Fibroblast of lung (primary cell): ENCODE measurements at regions not wholly inside any gene's neighbourhood (a gene's known extent, or its start where the extent isn't known, plus 50 kb on each side); places are given as distances from the start of the nearest gene placed in this dataset.
"Not testable (repeated sequence)": the region's sequence is repeated elsewhere in the genome, so short reads cannot be mapped to it uniquely, and the experiment has no call there.

Source experiments
- DNase-seq, 2 donors: peaks; one replicate each; pipeline versions ENCODE4 v3.0.0 to v3.0.0-alpha.2; 2010; ENCODE audit warnings: low read depth in 2 of 2
- H2AFZ ChIP-seq: 2 replicates; pipeline ENCODE4 v1.5.1; 2012; ENCODE audit warnings: low read length, control low read depth, inconsistent platforms
- H3K27ac ChIP-seq: 2 replicates; pipeline ENCODE4 v1.5.1; 2011; ENCODE audit warnings: low read length, control low read depth; ENCODE audit not compliant: insufficient read depth
- H3K27me3 ChIP-seq: 2 replicates; pipeline ENCODE4 v1.5.1; 2011; ENCODE audit warnings: mild to moderate bottlenecking, low read length; ENCODE audit not compliant: control insufficient read depth, insufficient read depth
- H3K36me3 ChIP-seq: 2 replicates; pipeline ENCODE4 v1.5.1; 2011; ENCODE audit warnings: low read length; ENCODE audit not compliant: control insufficient read depth, insufficient read depth
- H3K4me1 ChIP-seq: 2 replicates; pipeline ENCODE4 v1.5.1; 2011; ENCODE audit warnings: low read length; ENCODE audit not compliant: control insufficient read depth, insufficient read depth; ENCODE audit errors: extremely low read depth
- H3K4me2 ChIP-seq: 2 replicates; pipeline ENCODE4 v1.5.1; 2011; ENCODE audit warnings: low read length, control low read depth; ENCODE audit not compliant: insufficient read depth; ENCODE audit errors: extremely low read depth
- H3K4me3 ChIP-seq, 4 experiments: fragments of 200-600 bp in 1 of 4; sonication (generic) in 1 of 4; replicated peaks in 1 of 4; 2 replicates each; pipeline ENCODE4 v1.5.1; 2011 to 2016; ENCODE audit warnings: low read length in 4 of 4, low read depth in 3 of 4, mild to moderate bottlenecking in 3 of 4, control low read depth in 2 of 4, inconsistent platforms in 1 of 4, mixed read lengths in 1 of 4; ENCODE audit not compliant: insufficient read depth in 1 of 4; ENCODE audit errors: control extremely low read depth in 1 of 4
- H3K79me2 ChIP-seq: 2 replicates; pipeline ENCODE4 v1.5.1; 2012; ENCODE audit warnings: mild to moderate bottlenecking, low read length, inconsistent platforms; ENCODE audit not compliant: control insufficient read depth, insufficient read depth
- H3K9ac ChIP-seq: 2 replicates; pipeline ENCODE4 v1.5.1; 2011; ENCODE audit warnings: mild to moderate bottlenecking, low read length, control low read depth; ENCODE audit not compliant: insufficient read depth
- H3K9me3 ChIP-seq: 2 replicates; pipeline ENCODE4 v1.5.1; 2012; ENCODE audit warnings: low read depth, low read length; ENCODE audit not compliant: control insufficient read depth, insufficient read depth
- H4K20me1 ChIP-seq: 2 replicates; pipeline ENCODE4 v1.5.1; 2011; ENCODE audit warnings: low read length; ENCODE audit not compliant: control insufficient read depth, insufficient read depth; ENCODE audit errors: extremely low read depth
- CTCF ChIP-seq, 2 donors: IDR thresholded peaks in 1 of 2; conservative IDR thresholded peaks in 1 of 2; 1 replicate in 1 of 2; 2 replicates in 1 of 2; pipeline ENCODE4 v1.5.1; 2011 to 2012; ENCODE audit warnings: low read length in 2 of 2, control low read depth in 1 of 2, inconsistent platforms in 1 of 2, low read depth in 1 of 2, mild to moderate bottlenecking in 1 of 2
- EZH2 ChIP-seq: IDR thresholded peaks from 2 replicates; pipeline ENCODE4 v1.5.1; 2012; ENCODE audit warnings: low read length, control low read depth, mild to moderate bottlenecking; ENCODE audit errors: missing control alignments

GRCh38 chr5:135167634-135168033 is 133.6 kb upstream of the PITX1 start:
- Histone ChIP-seq H3K4me2 (no peak overlapping the region), H3K36me3 (no peaks in the 10 kb centered on the region), H2AFZ (no peak overlapping the region), H3K27ac (no peak overlapping the region), H3K9me3 (no peaks in the 10 kb centered on the region), H3K4me3 (no peak overlapping the region), H3K79me2 (no peaks in the 10 kb centered on the region), H3K4me1 (no peaks in the 10 kb centered on the region), H4K20me1 (no peaks in the 10 kb centered on the region), H3K27me3 (peaks cover 32% of the 10 kb centered on the region), H3K9ac (no peak overlapping the region)
- TF ChIP-seq EZH2 (no peak), CTCF (conservative IDR thresholded peaks at IDR 0.05 in 1 of 2, IDR thresholded peaks at IDR 0.05 in 1 of 2; ENCODE audit: low read depth in 1 of 2, low read length in 2 of 2) (no peak)
- DNase-seq, result no peak

GRCh38 chr5:135164873-135165614 is 131.0 kb upstream of the PITX1 start:
- not testable (repeated sequence) for DNase-seq, H3K4me1 ChIP-seq, H4K20me1 ChIP-seq, H3K9me3 ChIP-seq, H3K36me3 ChIP-seq, H3K27ac ChIP-seq, H3K4me3 ChIP-seq, H3K9ac ChIP-seq, H3K79me2 ChIP-seq, H3K4me2 ChIP-seq, H2AFZ ChIP-seq
- peaks cover 27% of the 10 kb centered on the region for H3K27me3 ChIP-seq

- H3K36me3 ChIP-seq, result no peaks in the 10 kb centered on the region
- H3K27me3 ChIP-seq, result peaks cover 25% of the 10 kb centered on the region
- no peaks in the 10 kb centered on the region for H3K9me3 ChIP-seq
- TF ChIP-seq EZH2 (no peak), CTCF (conservative IDR thresholded peaks at IDR 0.05 in 1 of 2, IDR thresholded peaks at IDR 0.05 in 1 of 2; ENCODE audit: low read depth in 1 of 2, low read length in 2 of 2) (no peak)
- no peak overlapping the region for H3K27ac ChIP-seq
- no peaks in the 10 kb centered on the region for H4K20me1 ChIP-seq
- no peak overlapping the region for H2AFZ ChIP-seq
- no peak overlapping the region for H3K9ac ChIP-seq
- no peak overlapping the region for H3K4me2 ChIP-seq
- DNase-seq, result no peak
- no peak overlapping the region for H3K4me3 ChIP-seq
- H3K4me1 ChIP-seq, result no peaks in the 10 kb centered on the region
- no peaks in the 10 kb centered on the region for H3K79me2 ChIP-seq
These were observed 129.9 kb upstream of the PITX1 start for GRCh38 chr5:135163964-135164363.
